Esophagus (tissue), 2 donors: ENCODE measurements at regions not wholly inside any gene's neighbourhood (a gene's known extent, or its start where the extent isn't known, plus 50 kb on each side); places are given as distances from the start of the nearest gene placed in this dataset.

Source experiments
- H3K27ac ChIP-seq, 2 donors: one replicate each; pipeline ENCODE4 v1.5.1; 2013; ENCODE audit warnings: low read depth in 2 of 2, mild to moderate bottlenecking in 2 of 2, inconsistent platforms in 1 of 2, low read length in 1 of 2, moderate library complexity in 1 of 2
- H3K27me3 ChIP-seq, 2 donors: one replicate each; pipeline ENCODE4 v1.6.1; 2013; ENCODE audit warnings: low read length in 2 of 2, control low read depth in 1 of 2, mild to moderate bottlenecking in 1 of 2; ENCODE audit not compliant: insufficient read depth in 2 of 2, control insufficient read depth in 1 of 2
- H3K36me3 ChIP-seq, 2 donors: one replicate each; pipeline ENCODE4 v1.6.1; 2013; ENCODE audit warnings: low read length in 1 of 2; ENCODE audit not compliant: control insufficient read depth in 2 of 2, insufficient read depth in 2 of 2
- H3K4me1 ChIP-seq, 2 donors: one replicate each; pipeline ENCODE4 v1.6.1; 2013; ENCODE audit warnings: low read length in 1 of 2; ENCODE audit not compliant: control insufficient read depth in 2 of 2, insufficient read depth in 2 of 2
- H3K4me3 ChIP-seq, 2 donors: one replicate each; pipeline ENCODE4 v1.5.1; 2013; ENCODE audit warnings: low read length in 2 of 2, mild to moderate bottlenecking in 2 of 2, low read depth in 1 of 2, moderate library complexity in 1 of 2
- H3K9me3 ChIP-seq, 2 donors: one replicate each; pipeline ENCODE4 v1.6.1; 2013; ENCODE audit warnings: mild to moderate bottlenecking in 2 of 2, low read depth in 1 of 2, low read length in 1 of 2, moderate library complexity in 1 of 2; ENCODE audit not compliant: control insufficient read depth in 2 of 2, insufficient read depth in 1 of 2
- WGBS, 2 donors: extraction: QIAGEN DNeasy Blood & Tissue Kit; methylation state at CpG; one replicate each; pipeline ENCODE4 v1.1.7; 2013; 5-methylcytosine and 5-hydroxymethylcytosine counted together
- donor health status: healthy with polysubstance abuse.
- donor health status: Bipolar disorder and iron deficiency.

DNA sequence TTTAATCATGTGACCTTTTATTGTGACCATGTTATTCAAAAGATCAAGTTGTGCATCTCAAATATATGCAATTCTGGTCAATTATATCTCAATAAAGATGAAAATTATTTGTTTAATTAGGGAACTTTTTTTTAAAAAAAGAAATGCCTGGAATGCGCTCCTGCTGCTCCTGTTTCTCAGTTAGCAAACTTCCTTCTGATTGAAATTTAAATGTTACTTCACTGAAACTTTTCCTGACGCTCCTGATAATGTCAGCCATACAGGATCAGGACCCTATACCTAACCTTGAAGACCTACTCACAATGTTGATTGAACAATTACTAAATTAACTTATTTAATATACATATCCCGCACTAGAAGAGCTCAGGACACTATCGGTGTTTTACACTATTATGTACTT lies 190.4 kb downstream of the MACC1 start:
- no peaks in the 10 kb centered on the region for H3K27me3 ChIP-seq
- H3K4me1 ChIP-seq = no peaks in the 10 kb centered on the region
- H3K36me3 ChIP-seq = no peaks in the 10 kb centered on the region
- 89 to 90% methylated on average over 4 of the region's 4 CpGs for WGBS, 2 donors
- H3K4me3 ChIP-seq = no peak overlapping the region
- H3K9me3 ChIP-seq = no peaks in the 10 kb centered on the region
- H3K27ac ChIP-seq = no peak overlapping the region

DNA sequence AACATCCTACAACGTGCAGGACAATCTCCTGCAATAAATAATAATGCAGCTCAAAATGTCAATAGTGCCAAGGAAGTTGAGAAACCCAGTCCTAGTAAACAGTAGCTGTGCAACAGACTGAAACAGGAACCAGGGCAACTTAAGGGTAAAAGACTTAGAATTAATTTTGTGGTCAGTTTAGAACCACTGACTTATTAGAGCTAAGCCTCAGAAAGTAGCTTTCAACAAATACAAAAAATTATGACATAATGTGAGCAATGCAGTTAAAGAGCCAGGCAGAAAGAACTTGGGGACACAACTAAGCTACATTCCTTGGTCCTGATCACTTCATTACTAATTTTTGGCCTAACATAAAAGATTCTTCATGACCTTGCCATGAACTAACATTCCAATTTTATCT lies 195.4 kb downstream of the MACC1 start:
- H3K4me3 ChIP-seq = no peak overlapping the region
- WGBS, 2 donors = 26 to 37% methylated on average over 1 of the region's 1 CpG
- H3K36me3 ChIP-seq = no peaks in the 10 kb centered on the region
- no peaks in the 10 kb centered on the region for H3K9me3 ChIP-seq
- no peaks in the 10 kb centered on the region for H3K4me1 ChIP-seq
- H3K27ac ChIP-seq = no peak overlapping the region
- no peaks in the 10 kb centered on the region for H3K27me3 ChIP-seq

GRCh38 chr7:20021066-20021465 lies 196.1 kb downstream of the MACC1 start:
- H3K27me3 ChIP-seq = no peaks in the 10 kb centered on the region
- H3K36me3 ChIP-seq = no peaks in the 10 kb centered on the region
- no peak overlapping the region for H3K4me3 ChIP-seq
- no peaks in the 10 kb centered on the region for H3K9me3 ChIP-seq
- H3K27ac ChIP-seq = no peak overlapping the region
- H3K4me1 ChIP-seq = no peaks in the 10 kb centered on the region

DNA sequence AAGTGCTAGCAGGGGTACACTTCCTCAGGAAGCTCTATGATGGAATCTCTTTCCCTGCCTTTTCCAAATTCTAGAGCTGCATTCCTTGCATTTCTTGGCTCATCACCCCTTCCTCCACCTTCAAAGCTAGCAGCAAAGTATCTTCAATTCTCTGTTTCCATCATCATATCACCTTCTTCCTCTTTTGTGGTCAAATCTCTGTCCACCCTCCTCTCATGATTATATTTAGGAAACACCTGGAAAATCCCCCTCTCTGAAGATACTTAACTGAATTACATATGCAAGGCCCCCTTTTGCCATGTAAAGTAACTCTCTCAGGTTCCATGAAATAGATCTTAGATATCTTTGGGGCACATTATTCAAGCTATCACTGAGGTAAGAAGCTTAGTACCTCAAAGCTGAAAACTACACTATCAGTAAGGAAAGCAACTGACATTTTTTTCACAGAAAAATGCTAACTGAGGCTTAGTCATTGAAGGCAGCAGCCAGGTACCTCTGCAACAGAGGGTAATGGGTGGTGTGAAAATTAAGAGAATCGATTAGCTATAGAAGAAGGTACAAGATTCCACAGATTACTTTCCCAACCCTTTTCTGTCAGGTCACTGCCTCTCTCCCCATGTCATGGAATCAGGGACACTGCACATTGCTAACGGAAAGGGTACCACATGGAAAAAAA lies 197.3 kb downstream of the MACC1 start:
- H3K4me3 ChIP-seq = no peak overlapping the region
- no peaks in the 10 kb centered on the region for H3K27me3 ChIP-seq
- 88 to 93% methylated on average over 2 of the region's 2 CpGs for WGBS, 2 donors
- H3K4me1 ChIP-seq = no peaks in the 10 kb centered on the region
- H3K9me3 ChIP-seq = no peaks in the 10 kb centered on the region
- H3K36me3 ChIP-seq = no peaks in the 10 kb centered on the region
- H3K27ac ChIP-seq = no peak overlapping the region

- H3K4me3 ChIP-seq = no peak overlapping the region
- no peak overlapping the region for H3K27ac ChIP-seq
- H3K9me3 ChIP-seq = no peaks in the 10 kb centered on the region
- no peaks in the 10 kb centered on the region for H3K36me3 ChIP-seq
- 79 to 83% methylated on average over 2 of the region's 2 CpGs for WGBS, 2 donors
- H3K4me1 ChIP-seq = no peaks in the 10 kb centered on the region
- H3K27me3 ChIP-seq = no peaks in the 10 kb centered on the region
These were observed 200.5 kb downstream of the MACC1 start for GRCh38 chr7:20016669-20017068.

- H3K27me3 ChIP-seq = no peaks in the 10 kb centered on the region
- no peaks in the 10 kb centered on the region for H3K9me3 ChIP-seq
- WGBS, 2 donors = 32 to 61% methylated on average over 6 of the region's 6 CpGs
- H3K36me3 ChIP-seq = no peaks in the 10 kb centered on the region
- H3K4me3 ChIP-seq = no peak overlapping the region
- H3K4me1 ChIP-seq = no peaks in the 10 kb centered on the region
- no peak overlapping the region for H3K27ac ChIP-seq
These were observed 203.6 kb downstream of the MACC1 start for GRCh38 chr7:20013536-20013935.

DNA sequence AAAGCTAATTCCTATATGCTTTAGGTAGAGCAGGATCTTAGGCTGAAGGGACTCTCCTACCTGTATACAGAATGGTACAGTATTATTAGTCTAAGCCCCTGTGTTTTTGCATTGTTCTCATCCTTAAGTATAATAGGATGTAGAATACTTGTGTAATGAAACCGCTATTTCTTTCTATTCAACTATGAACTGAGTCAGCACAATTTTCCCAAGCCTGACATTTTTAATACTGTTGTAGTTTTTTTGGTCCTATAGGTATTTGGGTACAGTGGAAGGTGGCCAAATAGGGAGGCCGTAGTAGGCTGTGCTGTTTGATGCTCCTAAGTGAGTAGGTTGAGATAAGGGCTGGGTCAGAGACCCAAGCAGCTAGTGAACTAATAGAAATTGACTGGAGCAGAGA lies 205.1 kb downstream of the MACC1 start:
- Histone ChIP-seq H3K4me3 (no peak overlapping the region), H3K27ac (no peak overlapping the region), H3K27me3 (no peaks in the 10 kb centered on the region), H3K9me3 (no peaks in the 10 kb centered on the region), H3K36me3 (no peaks in the 10 kb centered on the region), H3K4me1 (no peaks in the 10 kb centered on the region)
- 91 to 92% methylated on average over 2 of the region's 2 CpGs for WGBS, 2 donors

GRCh38 chr7:20010877-20011276 lies 206.3 kb downstream of the MACC1 start:
- no peaks in the 10 kb centered on the region for H3K36me3 ChIP-seq
- H3K27me3 ChIP-seq = no peaks in the 10 kb centered on the region
- H3K9me3 ChIP-seq = no peaks in the 10 kb centered on the region
- 85 to 88% methylated on average over 1 of the region's 1 CpG for WGBS, 2 donors
- no peak overlapping the region for H3K27ac ChIP-seq
- no peaks in the 10 kb centered on the region for H3K4me1 ChIP-seq
- no peak overlapping the region for H3K4me3 ChIP-seq

- Histone ChIP-seq H3K9me3 (peaks cover 0 to 2% of the 10 kb centered on the region in 2 donors), H3K27ac (no peak overlapping the region), H3K36me3 (no peaks in the 10 kb centered on the region), H3K4me3 (no peak overlapping the region), H3K27me3 (no peaks in the 10 kb centered on the region), H3K4me1 (no peaks in the 10 kb centered on the region)
These were observed 209.7 kb downstream of the MACC1 start for GRCh38 chr7:20007510-20007909.

GRCh38 chr7:20005081-20005480 lies 212.1 kb downstream of the MACC1 start:
- H3K9me3 ChIP-seq = peaks cover 0 to 2% of the 10 kb centered on the region in 2 donors
- no peaks in the 10 kb centered on the region for H3K36me3 ChIP-seq
- no peak overlapping the region for H3K4me3 ChIP-seq
- WGBS, 2 donors = 87 to 92% methylated on average over 3 of the region's 3 CpGs
- no peaks in the 10 kb centered on the region for H3K27me3 ChIP-seq
- no peak overlapping the region for H3K27ac ChIP-seq
- no peaks in the 10 kb centered on the region for H3K4me1 ChIP-seq
